Right lobe of liver (tissue), 4 donors: ENCODE measurements at regions not wholly inside any gene's neighbourhood (a gene's known extent, or its start where the extent isn't known, plus 50 kb on each side); places are given as distances from the start of the nearest gene placed in this dataset.

ENCODE experiments used
- POLR2A ChIP-seq: fragments of 450-650 bp; IDR thresholded peaks from one replicate; pipeline ENCODE4 v1.6.1; 2017; ENCODE audit warnings: antibody characterized with exemption, mild to moderate bottlenecking
- TF ChIP-seq, protein P1 (sequence below), 4 donors: fragments of 200-600 bp in 3 of 4; fragments of 450-650 bp in 1 of 4; IDR thresholded peaks; one replicate each; pipeline versions ENCODE4 v1.5.1 to v1.8.0; 2016 to 2022; ENCODE audit warnings: antibody characterized with exemption in 4 of 4, mild to moderate bottlenecking in 2 of 4
- donor health status: DM: no; HTN: no; CAD: no.
- donor health status: DM: no; HTN: no; CAD: no.
- donor health status: DM: no; HTN: yes; CAD: no.

DNA sequence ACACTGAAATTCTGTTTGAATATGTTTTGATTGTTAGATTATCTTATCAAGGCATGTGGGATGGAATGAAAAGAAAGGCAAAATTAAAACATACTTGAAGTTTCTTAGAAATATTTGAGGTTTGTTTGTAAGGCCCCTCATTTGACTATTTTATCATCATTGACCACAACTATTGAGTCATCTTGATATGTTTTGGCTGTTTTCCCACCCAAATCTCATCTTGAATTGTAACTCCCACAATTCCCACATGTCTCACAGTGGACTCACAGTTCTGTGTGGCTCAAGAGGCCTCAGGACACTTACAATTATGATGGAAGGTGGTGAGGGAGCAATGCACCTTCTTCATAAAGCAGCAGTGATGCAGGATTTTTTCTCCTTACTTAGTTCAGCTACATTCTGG is 917.1 kb downstream of the PLOD2 start:
- TF ChIP-seq, protein P1, sequence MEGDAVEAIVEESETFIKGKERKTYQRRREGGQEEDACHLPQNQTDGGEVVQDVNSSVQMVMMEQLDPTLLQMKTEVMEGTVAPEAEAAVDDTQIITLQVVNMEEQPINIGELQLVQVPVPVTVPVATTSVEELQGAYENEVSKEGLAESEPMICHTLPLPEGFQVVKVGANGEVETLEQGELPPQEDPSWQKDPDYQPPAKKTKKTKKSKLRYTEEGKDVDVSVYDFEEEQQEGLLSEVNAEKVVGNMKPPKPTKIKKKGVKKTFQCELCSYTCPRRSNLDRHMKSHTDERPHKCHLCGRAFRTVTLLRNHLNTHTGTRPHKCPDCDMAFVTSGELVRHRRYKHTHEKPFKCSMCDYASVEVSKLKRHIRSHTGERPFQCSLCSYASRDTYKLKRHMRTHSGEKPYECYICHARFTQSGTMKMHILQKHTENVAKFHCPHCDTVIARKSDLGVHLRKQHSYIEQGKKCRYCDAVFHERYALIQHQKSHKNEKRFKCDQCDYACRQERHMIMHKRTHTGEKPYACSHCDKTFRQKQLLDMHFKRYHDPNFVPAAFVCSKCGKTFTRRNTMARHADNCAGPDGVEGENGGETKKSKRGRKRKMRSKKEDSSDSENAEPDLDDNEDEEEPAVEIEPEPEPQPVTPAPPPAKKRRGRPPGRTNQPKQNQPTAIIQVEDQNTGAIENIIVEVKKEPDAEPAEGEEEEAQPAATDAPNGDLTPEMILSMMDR (IDR thresholded peaks at IDR 0.05) = no peak
- no peak for TF ChIP-seq POLR2A
